ENCODE measurements at regions not wholly inside any gene's neighbourhood (a gene's known extent, or its start where the extent isn't known, plus 50 kb on each side); places are given as distances from the start of the nearest gene placed in this dataset.
"Not testable (repeated sequence)": the region's sequence is repeated elsewhere in the genome, so short reads cannot be mapped to it uniquely, and the experiment has no call there.

- TF ChIP-seq, protein P1, sequence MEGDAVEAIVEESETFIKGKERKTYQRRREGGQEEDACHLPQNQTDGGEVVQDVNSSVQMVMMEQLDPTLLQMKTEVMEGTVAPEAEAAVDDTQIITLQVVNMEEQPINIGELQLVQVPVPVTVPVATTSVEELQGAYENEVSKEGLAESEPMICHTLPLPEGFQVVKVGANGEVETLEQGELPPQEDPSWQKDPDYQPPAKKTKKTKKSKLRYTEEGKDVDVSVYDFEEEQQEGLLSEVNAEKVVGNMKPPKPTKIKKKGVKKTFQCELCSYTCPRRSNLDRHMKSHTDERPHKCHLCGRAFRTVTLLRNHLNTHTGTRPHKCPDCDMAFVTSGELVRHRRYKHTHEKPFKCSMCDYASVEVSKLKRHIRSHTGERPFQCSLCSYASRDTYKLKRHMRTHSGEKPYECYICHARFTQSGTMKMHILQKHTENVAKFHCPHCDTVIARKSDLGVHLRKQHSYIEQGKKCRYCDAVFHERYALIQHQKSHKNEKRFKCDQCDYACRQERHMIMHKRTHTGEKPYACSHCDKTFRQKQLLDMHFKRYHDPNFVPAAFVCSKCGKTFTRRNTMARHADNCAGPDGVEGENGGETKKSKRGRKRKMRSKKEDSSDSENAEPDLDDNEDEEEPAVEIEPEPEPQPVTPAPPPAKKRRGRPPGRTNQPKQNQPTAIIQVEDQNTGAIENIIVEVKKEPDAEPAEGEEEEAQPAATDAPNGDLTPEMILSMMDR (conservative IDR thresholded peaks at IDR 0.05; ENCODE audit: low read depth, low read length): not testable (repeated sequence)
- TF ChIP-seq EZH2 (IDR thresholded peaks at IDR 0.05; ENCODE audit: low read length, unreplicated experiment): not testable (repeated sequence)
These were observed 1078.5 kb upstream of the FAM98A start for GRCh38 chr2:34677591-34677990.
